ENCODE measurements at regions not wholly inside any gene's neighbourhood (a gene's known extent, or its start where the extent isn't known, plus 50 kb on each side); places are given as distances from the start of the nearest gene placed in this dataset.
"Not testable (repeated sequence)": the region's sequence is repeated elsewhere in the genome, so short reads cannot be mapped to it uniquely, and the experiment has no call there.

GRCh38 chr13:18936104-18936503, 245.5 kb downstream of the TUBA3C start:
- no peak for DNase-seq
- in situ Hi-C loops (cut with HindIII; ENCODE audit: low pct_ligation_motif_present, low pct_unique_long_range_greater_than_20kb, low sequenced_read_pairs) = no loop called here

GRCh38 chr13:18921063-18921462, 260.6 kb downstream of the TUBA3C start:
- in situ Hi-C loops (cut with HindIII; ENCODE audit: low pct_ligation_motif_present, low pct_unique_long_range_greater_than_20kb, low sequenced_read_pairs) = no loop called here
- no peak for DNase-seq

GRCh38 chr13:18905096-18905495, 276.5 kb downstream of the TUBA3C start:
- in situ Hi-C loops (cut with HindIII; ENCODE audit: low pct_ligation_motif_present, low pct_unique_long_range_greater_than_20kb, low sequenced_read_pairs) = not testable (repeated sequence)

GRCh38 chr13:18895411-18895810, 286.2 kb downstream of the TUBA3C start:
- DNase-seq; in situ Hi-C loops (cut with HindIII; ENCODE audit: low pct_ligation_motif_present, low pct_unique_long_range_greater_than_20kb, low sequenced_read_pairs): not testable (repeated sequence)

More at GRCh38 chr13:18905096-18905495, 276.5 kb downstream of the TUBA3C start:
- DNase-seq = not testable (repeated sequence)

GRCh38 chr13:18891242-18891641, 290.4 kb downstream of the TUBA3C start:
- DNase-seq; in situ Hi-C loops (cut with HindIII; ENCODE audit: low pct_ligation_motif_present, low pct_unique_long_range_greater_than_20kb, low sequenced_read_pairs): not testable (repeated sequence)

GRCh38 chr13:18874875-18875789, 306.5 kb downstream of the TUBA3C start:
- in situ Hi-C loops (cut with HindIII; ENCODE audit: low pct_ligation_motif_present, low pct_unique_long_range_greater_than_20kb, low sequenced_read_pairs); DNase-seq: not testable (repeated sequence)

GRCh38 chr13:18870557-18870956, 311.1 kb downstream of the TUBA3C start:
- DNase-seq; in situ Hi-C loops (cut with HindIII; ENCODE audit: low pct_ligation_motif_present, low pct_unique_long_range_greater_than_20kb, low sequenced_read_pairs): not testable (repeated sequence)

GRCh38 chr13:18869365-18869764, 312.3 kb downstream of the TUBA3C start:
- DNase-seq; in situ Hi-C loops (cut with HindIII; ENCODE audit: low pct_ligation_motif_present, low pct_unique_long_range_greater_than_20kb, low sequenced_read_pairs): not testable (repeated sequence)

- in situ Hi-C loops (cut with HindIII; ENCODE audit: low pct_ligation_motif_present, low pct_unique_long_range_greater_than_20kb, low sequenced_read_pairs); DNase-seq: not testable (repeated sequence)
Observed at GRCh38 chr13:18837986-18838629, 343.5 kb downstream of the TUBA3C start.

- DNase-seq; in situ Hi-C loops (cut with HindIII; ENCODE audit: low pct_ligation_motif_present, low pct_unique_long_range_greater_than_20kb, low sequenced_read_pairs): not testable (repeated sequence)
Observed at GRCh38 chr13:18837179-18837745, 344.4 kb downstream of the TUBA3C start.

GRCh38 chr13:18836371-18837178, 345.0 kb downstream of the TUBA3C start:
- in situ Hi-C loops (cut with HindIII; ENCODE audit: low pct_ligation_motif_present, low pct_unique_long_range_greater_than_20kb, low sequenced_read_pairs) = not testable (repeated sequence)

GRCh38 chr13:18835754-18836153, 345.9 kb downstream of the TUBA3C start:
- DNase-seq; in situ Hi-C loops (cut with HindIII; ENCODE audit: low pct_ligation_motif_present, low pct_unique_long_range_greater_than_20kb, low sequenced_read_pairs): not testable (repeated sequence)

More at GRCh38 chr13:18836371-18837178, 345.0 kb downstream of the TUBA3C start:
- DNase-seq = not testable (repeated sequence)

- DNase-seq; in situ Hi-C loops (cut with HindIII; ENCODE audit: low pct_ligation_motif_present, low pct_unique_long_range_greater_than_20kb, low sequenced_read_pairs): not testable (repeated sequence)
Observed at GRCh38 chr13:18824678-18825077, 356.9 kb downstream of the TUBA3C start.

GRCh38 chr13:18822655-18823639, 358.7 kb downstream of the TUBA3C start:
- DNase-seq = not testable (repeated sequence)

GRCh38 chr13:18773988-18774387, 407.6 kb downstream of the TUBA3C start:
- in situ Hi-C loops (cut with HindIII; ENCODE audit: low pct_ligation_motif_present, low pct_unique_long_range_greater_than_20kb, low sequenced_read_pairs); DNase-seq: not testable (repeated sequence)

More at GRCh38 chr13:18822655-18823639, 358.7 kb downstream of the TUBA3C start:
- in situ Hi-C loops (cut with HindIII; ENCODE audit: low pct_ligation_motif_present, low pct_unique_long_range_greater_than_20kb, low sequenced_read_pairs) = not testable (repeated sequence)

- in situ Hi-C loops (cut with HindIII; ENCODE audit: low pct_ligation_motif_present, low pct_unique_long_range_greater_than_20kb, low sequenced_read_pairs); DNase-seq: not testable (repeated sequence)
Observed at GRCh38 chr13:18741696-18742095, 439.9 kb downstream of the TUBA3C start.

GRCh38 chr13:18739310-18739709, 442.3 kb downstream of the TUBA3C start:
- in situ Hi-C loops (cut with HindIII; ENCODE audit: low pct_ligation_motif_present, low pct_unique_long_range_greater_than_20kb, low sequenced_read_pairs) = no loop called here
- DNase-seq = no peak

All from ACHN (cell line).